ENCODE measurements at regions not wholly inside any gene's neighbourhood (a gene's known extent, or its start where the extent isn't known, plus 50 kb on each side); places are given as distances from the start of the nearest gene placed in this dataset.

DNA sequence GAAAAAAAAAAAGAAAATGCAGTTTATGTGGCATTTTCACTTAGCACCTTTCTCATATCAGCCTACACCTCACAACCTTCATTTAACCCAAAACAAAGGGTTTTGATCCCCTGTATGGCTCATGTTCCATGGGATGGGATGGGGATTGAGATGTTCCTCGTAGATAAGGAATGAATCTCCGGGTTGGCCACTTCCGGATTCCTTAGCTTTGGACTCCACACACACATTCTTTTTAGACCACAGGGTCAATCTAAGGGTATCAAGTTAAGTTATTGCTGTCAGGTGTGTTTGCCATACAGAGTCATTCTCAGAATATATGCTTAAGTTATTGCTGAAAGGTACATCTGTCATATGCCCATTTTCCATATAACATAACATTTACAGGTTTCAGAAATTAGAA lies 301.4 kb upstream of the TGFBR2 start:
- TF ChIP-seq CTCF (IDR thresholded peaks at IDR 0.05) (no peak), POLR2A (IDR thresholded peaks at IDR 0.05) (no peak)
